GM12878 (cell line): ENCODE measurements at regions not wholly inside any gene's neighbourhood (a gene's known extent, or its start where the extent isn't known, plus 50 kb on each side); places are given as distances from the start of the nearest gene placed in this dataset.

ENCODE experiments used
- ATAC-seq: fragments of 200-7000 bp; cut with Tn5 transposase; 3 replicates; pipeline ENCODE4 v1.9.1; 2020; ENCODE audit warnings: mild to moderate bottlenecking, moderate library complexity
- BruUV-seq: library from RNA; stranded (reverse); fragments of 400-500 nt; replicated peaks from 2 replicates; lab custom pipeline; 2021; lab: Mats Ljungman, UMichigan
- CTCF ChIA-PET: fragments of 300-600 bp; sonication (Branson Sonifier 250); formaldehyde crosslinking; extraction: SDS; loops from one replicate; lab custom pipeline; 2021; ENCODE audit warnings: inconsistent platforms; lab: Yijun Ruan, JAX
- POLR2A ChIA-PET: fragments of 350-600 bp; formaldehyde crosslinking; extraction: SDS; loops from one replicate; lab custom pipeline; 2021; ENCODE audit warnings: inconsistent platforms; lab: Charles Lee
- RAD21 ChIA-PET: fragments of 300-600 bp; sonication (Branson Sonifier 250); formaldehyde crosslinking; loops from one replicate; lab custom pipeline; 2023; ENCODE audit warnings: antibody characterized with exemption; ENCODE audit not compliant: unreplicated experiment; lab: Charles Lee
- SMC1A ChIA-PET: fragments of 300-600 bp; sonication (Branson Sonifier 250); formaldehyde crosslinking; loops from one replicate; lab custom pipeline; 2023; ENCODE audit not compliant: unreplicated experiment, uncharacterized antibody; lab: Charles Lee
- DNase-seq: peaks from one replicate; pipeline ENCODE4 v3.0.0-alpha.2; 2011; ENCODE audit warnings: low read depth, low spot score
- FAIRE-seq: peaks from 3 replicates; lab custom pipeline; 2011; peaks lifted over from hg19 to GRCh38; lab: Jason Lieb, UNC
- H2AFZ ChIP-seq: 2 replicates; pipeline ENCODE4 v1.6.0; 2011; ENCODE audit warnings: low read depth, low read length, control low read depth; ENCODE audit not compliant: control insufficient read depth
- H3K27ac ChIP-seq: 2 replicates; pipeline ENCODE4 v1.5.1; 2011; ENCODE audit warnings: control low read depth; ENCODE audit not compliant: control insufficient read depth, insufficient read depth
- H3K27me3 ChIP-seq, 2 experiments: replicated peaks in 1 of 2; 2 replicates each; pipeline versions ENCODE4 v1.6.0 to v1.6.1; 2011; ENCODE audit warnings: low read length in 1 of 2; ENCODE audit not compliant: control insufficient read depth in 2 of 2, insufficient read depth in 2 of 2
- H3K36me3 ChIP-seq, 2 experiments: 2 replicates each; pipeline ENCODE4 v1.5.1; 2011; ENCODE audit warnings: low read length in 1 of 2; ENCODE audit not compliant: control insufficient read depth in 2 of 2, insufficient read depth in 2 of 2
- H3K4me1 ChIP-seq: 2 replicates; pipeline ENCODE4 v1.6.1; 2011; ENCODE audit warnings: mild to moderate bottlenecking, low read length, moderate library complexity, mixed read lengths; ENCODE audit not compliant: control insufficient read depth, insufficient read depth
- H3K4me2 ChIP-seq: 2 replicates; pipeline ENCODE4 v1.6.0; 2011; ENCODE audit warnings: control low read depth; ENCODE audit not compliant: control insufficient read depth, insufficient read depth
- H3K4me3 ChIP-seq: fragments of 200-600 bp; sonication (generic); 2 replicates; pipeline ENCODE4 v1.5.1; 2016
- H3K79me2 ChIP-seq: 2 replicates; pipeline ENCODE4 v1.6.0; 2011; ENCODE audit warnings: low read length; ENCODE audit not compliant: control insufficient read depth, insufficient read depth
- H3K9ac ChIP-seq: 2 replicates; pipeline ENCODE4 v1.8.0; 2011; ENCODE audit warnings: low read length, control low read depth, mixed read lengths; ENCODE audit not compliant: control insufficient read depth, insufficient read depth
- H3K9me3 ChIP-seq: replicated peaks from 3 replicates; pipeline ENCODE4 v1.5.1; 2011; ENCODE audit warnings: mild to moderate bottlenecking, low read length; ENCODE audit not compliant: control insufficient read depth, insufficient read depth
- H4K20me1 ChIP-seq: 2 replicates; pipeline ENCODE4 v1.6.0; 2011; ENCODE audit not compliant: control insufficient read depth, insufficient read depth
- BHLHE40 ChIP-seq, 2 experiments: fragments of 450-650 bp in 1 of 2; IDR thresholded peaks; 2 replicates each; pipeline ENCODE4 v1.6.1; 2011 to 2017; ENCODE audit warnings: low read depth in 2 of 2, borderline replicate concordance in 1 of 2, improper control_type of control experiment in 1 of 2, low read length in 1 of 2, mild to moderate bottlenecking in 1 of 2
- CBX3 ChIP-seq: fragments of 200-600 bp; sonication (generic); IDR thresholded peaks from 2 replicates; pipeline ENCODE4 v1.6.1; 2016; ENCODE audit warnings: low read depth, borderline replicate concordance
- CEBPB ChIP-seq, 2 experiments: fragments of 150-350 bp in 1 of 2; IDR thresholded peaks; 2 replicates each; pipeline ENCODE4 v1.6.1; 2012 to 2014; ENCODE audit warnings: low read depth in 2 of 2, low read length in 2 of 2, borderline replicate concordance in 1 of 2, inconsistent platforms in 1 of 2
- ELK1 ChIP-seq: IDR thresholded peaks from 2 replicates; pipeline ENCODE4 v1.6.1; 2012; ENCODE audit warnings: low read depth, low read length, improper control_type of control experiment
- HDAC6 ChIP-seq: fragments of 200-600 bp; sonication (generic); IDR thresholded peaks from one replicate; pipeline ENCODE4 v1.8.0; 2017; ENCODE audit warnings: antibody characterized with exemption; ENCODE audit not compliant: unreplicated experiment
- KDM1A ChIP-seq: fragments of 200-600 bp; sonication (generic); IDR thresholded peaks from 2 replicates; pipeline ENCODE4 v1.6.1; 2016; ENCODE audit warnings: borderline replicate concordance
- NR2C1 ChIP-seq: fragments of 450-650 bp; IDR thresholded peaks from 2 replicates; pipeline ENCODE4 v1.6.1; 2017; ENCODE audit warnings: antibody characterized with exemption, mild to moderate bottlenecking, moderate library complexity
- PBX3 ChIP-seq: IDR thresholded peaks from 2 replicates; pipeline ENCODE4 v1.6.1; 2011; ENCODE audit warnings: mild to moderate bottlenecking, low read depth, low read length, moderate library complexity; ENCODE audit not compliant: insufficient replicate concordance
- POU2F2 ChIP-seq: IDR thresholded peaks from 3 replicates; pipeline ENCODE4 v1.6.1; 2011; ENCODE audit warnings: low read depth, mild to moderate bottlenecking, low read length, borderline replicate concordance
- ZBTB40 ChIP-seq: fragments of 450-650 bp; IDR thresholded peaks from 2 replicates; pipeline ENCODE4 v1.6.1; 2016; ENCODE audit warnings: mild to moderate bottlenecking, moderate library complexity, borderline replicate concordance
- ZNF207 ChIP-seq: fragments of 450-650 bp; IDR thresholded peaks from 2 replicates; pipeline ENCODE4 v1.6.1; 2014; ENCODE audit warnings: antibody characterized with exemption, mild to moderate bottlenecking, borderline replicate concordance
- ZNF592 ChIP-seq: fragments of 450-650 bp; IDR thresholded peaks from 2 replicates; pipeline ENCODE4 v1.6.1; 2017; ENCODE audit warnings: mild to moderate bottlenecking, moderate library complexity
- WGBS: methylation state at CpG from one replicate; pipeline ENCODE4 v1.1.6; 2016; ENCODE audit warnings: low lambda C conversion rate; ENCODE audit not compliant: insufficient replicate concordance, insufficient coverage; ENCODE audit errors: missing lambda C conversion rate; 5-methylcytosine and 5-hydroxymethylcytosine counted together
- in situ Hi-C: fragments of 300-500 bp; cut with MboI; formaldehyde crosslinking; loops from 9 replicates; pipeline ENCODE4 v1.14.3; 2018; ENCODE audit warnings: mixed read lengths
- intact Hi-C: fragments of 100-400 bp; cut with micrococcal nuclease; formaldehyde crosslinking; loops from one replicate; pipeline ENCODE4 v1.14.2; 2022; ENCODE audit not compliant: unreplicated experiment

- no peak overlapping the region for H3K27ac ChIP-seq
- DNase-seq, result no peak
- ChIA-PET POLR2A (no interaction called here), RAD21 (no interaction called here), SMC1A (interaction anchor here (1.0 to 2.0 kb wide), 5 partner anchors 8 to 252 kb away, joined by 3 to 5 read pairs (median 4); no protein-coding TSS in a partner anchor), CTCF (interaction anchor here (1.0 to 1.4 kb wide), 4 partner anchors 8 to 1342 kb away, joined by 3 to 4 read pairs (median 4); no protein-coding TSS in a partner anchor)
- H4K20me1 ChIP-seq, result no peaks in the 10 kb centered on the region
- H3K4me1 ChIP-seq, result no peaks in the 10 kb centered on the region
- H3K4me2 ChIP-seq, result no peak overlapping the region
- no peaks in the 10 kb centered on the region for H3K36me3 ChIP-seq
- WGBS, result 76% methylated on average over 1 of the region's 1 CpG
- H3K79me2 ChIP-seq, result no peaks in the 10 kb centered on the region
- no peak for ATAC-seq
- H3K27me3 ChIP-seq, result peaks cover 0 to 13% of the 10 kb centered on the region in 2 experiments; a peak in 2 of 4 replicates
- H2AFZ ChIP-seq, result no peak overlapping the region
- H3K9ac ChIP-seq, result no peak overlapping the region
- H3K4me3 ChIP-seq, result no peak overlapping the region
- intact Hi-C loops (loop anchor here (2.0 kb wide), 1 partner anchor 301 kb away; no protein-coding TSS in a partner anchor), in situ Hi-C loops (loop anchor here (5.0 kb wide), 1 partner anchor 1267 kb away; no protein-coding TSS in a partner anchor)
- H3K9me3 ChIP-seq, result no peaks in the 10 kb centered on the region
- no peak for FAIRE-seq
- BruUV-seq, result no TSS peak
- TF ChIP-seq ZNF207 (no peak), NR2C1 (no peak), POU2F2 (no peak), ZBTB40 (no peak), CEBPB (IDR thresholded peaks at IDR 0.05; ENCODE audit: borderline replicate concordance in 1 of 2, low read depth in 2 of 2, low read length in 2 of 2) (no peak), HDAC6 (no peak), ZNF592 (no peak), BHLHE40 (IDR thresholded peaks at IDR 0.05; ENCODE audit: borderline replicate concordance in 1 of 2, low read depth in 2 of 2, low read length in 1 of 2) (no peak), CBX3 (no peak), KDM1A (no peak), ELK1 (no peak), PBX3 (no peak)
These were observed 502.7 kb downstream of the RNF144A start for GRCh38 chr2:7419814-7420311.
